ENCODE measurements at regions not wholly inside any gene's neighbourhood (a gene's known extent, or its start where the extent isn't known, plus 50 kb on each side); places are given as distances from the start of the nearest gene placed in this dataset.

DNA sequence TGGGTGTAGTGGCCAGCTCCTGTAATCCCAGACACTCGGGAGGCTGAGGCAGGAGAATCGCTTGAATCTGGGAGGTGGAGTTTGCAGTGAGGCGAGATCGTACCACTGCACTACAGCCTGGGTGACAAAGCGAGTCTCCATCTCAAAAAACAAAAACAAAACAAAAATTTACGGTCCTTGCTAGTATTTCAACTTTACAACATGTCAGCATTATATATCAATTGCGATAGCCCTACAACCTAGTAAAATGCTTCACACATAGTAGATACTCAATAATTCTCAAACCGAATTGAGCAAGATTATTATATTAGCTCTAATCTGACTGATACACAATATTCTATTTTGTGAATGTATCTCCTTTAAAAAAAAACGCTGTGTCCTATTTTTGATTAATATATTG, 1411.0 kb upstream of the WWC1 start:
- DNase-seq (ENCODE audit: low spot score) (no peak), FAIRE-seq (no peak), ATAC-seq (no peak)
- no TSS peak for BruUV-seq (replicated peaks)
- intact Hi-C loops (cut with micrococcal nuclease; ENCODE audit: unreplicated experiment): no loop called here
- TF ChIP-seq HES4 (CRISPR knock-in tag; IDR thresholded peaks at IDR 0.05; ENCODE audit: borderline replicate concordance): no peak
- peak; percentile 60 for TF ChIP-seq MAFF (IDR thresholded peaks at IDR 0.05; ENCODE audit: low read depth, low read length)
- no peak for TF ChIP-seq AKAP8 (CRISPR knock-in tag; IDR thresholded peaks at IDR 0.05)
- TF ChIP-seq ZNF782 (CRISPR knock-in tag; IDR thresholded peaks at IDR 0.05; ENCODE audit: borderline replicate concordance): no peak
- TF ChIP-seq ZNF451 (CRISPR knock-in tag; IDR thresholded peaks at IDR 0.05): no peak
- TF ChIP-seq NFE2L1 (CRISPR knock-in tag; IDR thresholded peaks at IDR 0.05; ENCODE audit: borderline replicate concordance): no peak
- peak; percentile 23 to 62; a peak in 2 of 4 replicates for TF ChIP-seq MAFK (conservative IDR thresholded peaks at IDR 0.05 in 1 of 2, IDR thresholded peaks at IDR 0.05 in 1 of 2; ENCODE audit: low read length in 2 of 2)
- no peak for TF ChIP-seq SRSF4 (IDR thresholded peaks at IDR 0.05; ENCODE audit: low read depth, low read length, poor library complexity, severe bottlenecking)
- TF ChIP-seq, protein P1, sequence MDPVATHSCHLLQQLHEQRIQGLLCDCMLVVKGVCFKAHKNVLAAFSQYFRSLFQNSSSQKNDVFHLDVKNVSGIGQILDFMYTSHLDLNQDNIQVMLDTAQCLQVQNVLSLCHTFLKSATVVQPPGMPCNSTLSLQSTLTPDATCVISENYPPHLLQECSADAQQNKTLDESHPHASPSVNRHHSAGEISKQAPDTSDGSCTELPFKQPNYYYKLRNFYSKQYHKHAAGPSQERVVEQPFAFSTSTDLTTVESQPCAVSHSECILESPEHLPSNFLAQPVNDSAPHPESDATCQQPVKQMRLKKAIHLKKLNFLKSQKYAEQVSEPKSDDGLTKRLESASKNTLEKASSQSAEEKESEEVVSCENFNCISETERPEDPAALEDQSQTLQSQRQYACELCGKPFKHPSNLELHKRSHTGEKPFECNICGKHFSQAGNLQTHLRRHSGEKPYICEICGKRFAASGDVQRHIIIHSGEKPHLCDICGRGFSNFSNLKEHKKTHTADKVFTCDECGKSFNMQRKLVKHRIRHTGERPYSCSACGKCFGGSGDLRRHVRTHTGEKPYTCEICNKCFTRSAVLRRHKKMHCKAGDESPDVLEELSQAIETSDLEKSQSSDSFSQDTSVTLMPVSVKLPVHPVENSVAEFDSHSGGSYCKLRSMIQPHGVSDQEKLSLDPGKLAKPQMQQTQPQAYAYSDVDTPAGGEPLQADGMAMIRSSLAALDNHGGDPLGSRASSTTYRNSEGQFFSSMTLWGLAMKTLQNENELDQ (CRISPR knock-in tag; IDR thresholded peaks at IDR 0.05; ENCODE audit: borderline replicate concordance): no peak
- POLR2A ChIA-PET: no interaction called here
- Histone ChIP-seq H3K4me3 (replicated peaks in 1 of 3; ENCODE audit: insufficient read depth in 1 of 3, low read depth in 2 of 3, low read length in 3 of 3) (no peak overlapping the region), H3K4me2 (ENCODE audit: low read depth, low read length) (no peak overlapping the region), H4K20me1 (ENCODE audit: insufficient read depth, low read length) (no peaks in the 10 kb centered on the region), H3K79me2 (ENCODE audit: insufficient read depth, low read length) (no peaks in the 10 kb centered on the region), H3K27me3 (ENCODE audit: control insufficient read depth in 1 of 2, insufficient read depth in 2 of 2, low read length in 2 of 2) (no peaks in the 10 kb centered on the region), H3K4me1 (ENCODE audit: insufficient read depth, low read length) (no peaks in the 10 kb centered on the region), H3K9me3 (ENCODE audit: low read length) (peaks cover 26% of the 10 kb centered on the region), H2AFZ (ENCODE audit: low read length) (no peak overlapping the region), H3K36me3 (replicated peaks in 1 of 2; ENCODE audit: control insufficient read depth in 1 of 2, insufficient read depth in 2 of 2, low read length in 2 of 2) (no peaks in the 10 kb centered on the region), H3K27ac (ENCODE audit: extremely low read length, insufficient read depth, low read length) (no peak overlapping the region), H3K9ac (ENCODE audit: insufficient read depth, low read depth, low read length) (no peak overlapping the region)
- 19% methylated on average over 9 of the region's 9 CpGs for WGBS (ENCODE audit: low lambda C conversion rate)
- CTCF ChIA-PET (ENCODE audit: low intra/inter-chr PET ratio, low total read pairs): no interaction called here
- in situ Hi-C loops (cut with HindIII; ENCODE audit: extremely low pct_ligation_motif_present, low pct_unique_long_range_greater_than_20kb): no loop called here
